BJ (cell line): ENCODE measurements at regions not wholly inside any gene's neighbourhood (a gene's known extent, or its start where the extent isn't known, plus 50 kb on each side); places are given as distances from the start of the nearest gene placed in this dataset.
A peak's percentile ranks its signal among the peaks of the same experiment; 100 is the strongest.

ENCODE experiments used
- CTCF ChIA-PET: fragments of 350-600 bp; formaldehyde crosslinking; extraction: SDS; loops from one replicate; lab custom pipeline; 2021; ENCODE audit warnings: antibody characterized with exemption, inconsistent platforms; lab: Yijun Ruan, JAX
- POLR2A ChIA-PET: fragments of 300-600 bp; sonication (Branson Sonifier 250); formaldehyde crosslinking; extraction: SDS; loops from one replicate; lab custom pipeline; 2021; ENCODE audit warnings: antibody characterized with exemption; lab: Charles Lee
- DNase-seq: peaks from one replicate; pipeline ENCODE4 v3.0.0-alpha.2; 2011; ENCODE audit warnings: low read depth
- H3K27me3 ChIP-seq: 2 replicates; pipeline ENCODE4 v1.6.0; 2011; ENCODE audit warnings: low read length; ENCODE audit not compliant: control insufficient read depth, insufficient read depth
- H3K36me3 ChIP-seq: 2 replicates; pipeline ENCODE4 v1.5.1; 2011; ENCODE audit warnings: low read length; ENCODE audit not compliant: control insufficient read depth, insufficient read depth
- H3K4me3 ChIP-seq: 2 replicates; pipeline ENCODE4 v1.5.1; 2011; ENCODE audit warnings: low read depth, mild to moderate bottlenecking, control low read depth, low read length
- TF ChIP-seq, protein P1 (sequence below): IDR thresholded peaks from 2 replicates; pipeline ENCODE4 v1.5.1; 2011; ENCODE audit warnings: low read depth, mild to moderate bottlenecking, control low read depth, inconsistent platforms, low read length, moderate library complexity; ENCODE audit not compliant: insufficient read depth

DNA sequence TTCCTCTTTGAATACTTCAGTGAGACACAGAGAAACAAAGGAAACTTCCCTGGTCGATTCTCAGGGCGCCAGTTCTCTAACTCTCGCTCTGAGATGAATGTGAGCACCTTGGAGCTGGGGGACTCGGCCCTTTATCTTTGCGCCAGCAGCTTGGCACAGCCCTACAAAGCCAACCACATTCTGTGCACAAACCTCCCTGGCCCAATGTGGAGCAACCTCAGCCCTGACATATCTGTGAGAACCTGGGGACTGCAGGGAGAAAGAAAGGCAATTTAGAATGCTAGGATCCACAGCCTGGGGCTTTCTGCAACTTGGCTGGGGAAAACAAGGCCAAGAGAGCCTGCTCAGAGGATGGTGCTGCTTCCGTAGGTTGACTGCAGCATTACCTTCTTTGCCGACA is 63.5 kb upstream of the PRSS58 start:
- TF ChIP-seq, protein P1, sequence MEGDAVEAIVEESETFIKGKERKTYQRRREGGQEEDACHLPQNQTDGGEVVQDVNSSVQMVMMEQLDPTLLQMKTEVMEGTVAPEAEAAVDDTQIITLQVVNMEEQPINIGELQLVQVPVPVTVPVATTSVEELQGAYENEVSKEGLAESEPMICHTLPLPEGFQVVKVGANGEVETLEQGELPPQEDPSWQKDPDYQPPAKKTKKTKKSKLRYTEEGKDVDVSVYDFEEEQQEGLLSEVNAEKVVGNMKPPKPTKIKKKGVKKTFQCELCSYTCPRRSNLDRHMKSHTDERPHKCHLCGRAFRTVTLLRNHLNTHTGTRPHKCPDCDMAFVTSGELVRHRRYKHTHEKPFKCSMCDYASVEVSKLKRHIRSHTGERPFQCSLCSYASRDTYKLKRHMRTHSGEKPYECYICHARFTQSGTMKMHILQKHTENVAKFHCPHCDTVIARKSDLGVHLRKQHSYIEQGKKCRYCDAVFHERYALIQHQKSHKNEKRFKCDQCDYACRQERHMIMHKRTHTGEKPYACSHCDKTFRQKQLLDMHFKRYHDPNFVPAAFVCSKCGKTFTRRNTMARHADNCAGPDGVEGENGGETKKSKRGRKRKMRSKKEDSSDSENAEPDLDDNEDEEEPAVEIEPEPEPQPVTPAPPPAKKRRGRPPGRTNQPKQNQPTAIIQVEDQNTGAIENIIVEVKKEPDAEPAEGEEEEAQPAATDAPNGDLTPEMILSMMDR = no peak
- H3K36me3 ChIP-seq = no peaks in the 10 kb centered on the region
- DNase-seq = no peak
- no peak overlapping the region for H3K4me3 ChIP-seq
- H3K27me3 ChIP-seq = no peaks in the 10 kb centered on the region
- CTCF ChIA-PET = no interaction called here
- POLR2A ChIA-PET = no interaction called here

DNA sequence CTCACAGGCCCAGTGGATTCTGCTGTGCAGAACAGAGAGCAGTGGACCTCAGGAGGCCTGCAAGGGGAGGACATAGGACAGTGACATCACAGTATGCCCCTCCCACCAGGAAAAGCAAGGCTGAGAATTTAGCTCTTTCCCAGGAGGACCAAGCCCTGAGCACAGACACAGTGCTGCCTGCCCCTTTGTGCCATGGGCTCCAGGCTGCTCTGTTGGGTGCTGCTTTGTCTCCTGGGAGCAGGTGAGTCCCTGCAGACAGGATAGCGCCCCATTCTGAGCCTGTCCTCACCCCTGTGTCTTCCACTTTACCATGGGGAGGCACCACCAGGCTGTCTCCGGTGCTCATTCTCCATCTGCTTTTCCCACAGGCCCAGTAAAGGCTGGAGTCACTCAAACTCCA is 63.0 kb upstream of the PRSS58 start:
- ChIA-PET CTCF (no interaction called here), POLR2A (no interaction called here)
- no peaks in the 10 kb centered on the region for H3K36me3 ChIP-seq
- no peak for DNase-seq
- H3K4me3 ChIP-seq = no peak overlapping the region
- no peaks in the 10 kb centered on the region for H3K27me3 ChIP-seq
- TF ChIP-seq, protein P1 = no peak

DNA sequence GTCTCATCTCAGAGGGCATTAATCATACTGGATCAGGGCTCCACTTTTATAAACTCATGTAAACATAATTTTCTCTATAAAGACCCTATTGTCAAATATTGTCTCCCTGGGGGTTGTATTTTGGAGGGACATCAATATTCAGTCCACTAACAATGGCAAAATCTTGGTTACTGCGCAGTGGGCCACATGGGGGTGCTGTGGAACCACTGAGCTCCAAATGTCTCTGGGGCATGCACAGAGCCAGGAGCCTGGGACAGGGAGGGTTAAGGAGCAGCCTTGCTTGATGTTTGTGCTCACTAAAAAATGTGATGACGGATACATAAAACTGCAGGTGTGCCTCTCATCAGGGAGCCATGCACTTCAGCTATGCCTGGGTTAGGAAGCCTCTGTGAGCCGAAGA is 62.1 kb upstream of the PRSS58 start:
- no peak for DNase-seq
- no peaks in the 10 kb centered on the region for H3K36me3 ChIP-seq
- no peaks in the 10 kb centered on the region for H3K27me3 ChIP-seq
- TF ChIP-seq, protein P1 = peak; percentile 17; the same call in 1 of the 2 replicates
- POLR2A ChIA-PET = no interaction called here
- H3K4me3 ChIP-seq = no peak overlapping the region
- CTCF ChIA-PET = interaction anchor here (0.7 kb wide), 1 partner anchor 8 kb away, joined by 3 read pairs; no protein-coding TSS in a partner anchor

DNA sequence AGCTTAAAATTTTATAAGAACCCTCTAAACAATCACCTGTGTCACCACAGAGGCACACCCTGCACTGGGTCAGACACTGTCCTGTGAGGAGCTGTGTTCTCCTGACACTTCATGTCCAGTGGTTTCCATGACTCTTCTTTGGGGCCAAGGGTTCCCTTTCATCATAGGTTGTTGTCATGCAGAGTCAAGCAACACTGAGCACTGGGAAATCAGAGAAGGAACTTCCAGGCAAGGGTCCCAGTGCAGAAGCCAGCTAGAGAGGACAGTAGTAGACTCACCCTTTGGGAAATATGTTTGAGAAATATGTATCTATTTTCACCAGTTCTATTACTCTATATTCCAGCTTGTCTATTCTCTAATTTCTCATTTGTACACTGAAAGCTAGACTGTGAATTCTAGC is 56.4 kb upstream of the PRSS58 start:
- POLR2A ChIA-PET = no interaction called here

DNA sequence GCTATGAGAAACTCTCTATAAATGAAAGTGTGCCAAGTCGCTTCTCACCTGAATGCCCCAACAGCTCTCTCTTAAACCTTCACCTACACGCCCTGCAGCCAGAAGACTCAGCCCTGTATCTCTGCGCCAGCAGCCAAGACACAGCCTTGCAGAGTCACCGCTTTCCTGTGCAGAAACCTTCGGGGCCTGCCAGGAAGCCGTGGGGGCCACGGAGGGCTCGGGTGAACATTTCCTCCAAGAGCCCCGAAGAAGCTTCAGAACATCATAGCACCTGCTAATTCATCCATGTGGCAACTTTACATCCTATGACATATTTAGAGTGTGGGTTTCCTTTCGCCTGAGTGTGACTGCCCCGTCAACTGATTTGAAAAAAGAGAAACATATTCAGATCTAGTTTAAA is 55.7 kb upstream of the PRSS58 start:
- CTCF ChIA-PET = interaction anchor here (1.6 kb wide), 1 partner anchor 11 kb away, joined by 4 read pairs; no protein-coding TSS in a partner anchor
- H3K27me3 ChIP-seq = no peaks in the 10 kb centered on the region
- TF ChIP-seq, protein P1 = no peak

More for the DNA sequence above, 56.4 kb upstream of the PRSS58 start:
- CTCF ChIA-PET = interaction anchor here (0.6 to 1.6 kb wide), 2 partner anchors 11 to 69 kb away, joined by 3 to 4 read pairs; no protein-coding TSS in a partner anchor
- no peak for DNase-seq
- Histone ChIP-seq H3K27me3 (no peaks in the 10 kb centered on the region), H3K36me3 (no peaks in the 10 kb centered on the region), H3K4me3 (no peak overlapping the region)
- TF ChIP-seq, protein P1 = no peak

More for the DNA sequence above, 55.7 kb upstream of the PRSS58 start:
- no peaks in the 10 kb centered on the region for H3K36me3 ChIP-seq
- no peak for DNase-seq
- POLR2A ChIA-PET = no interaction called here
- H3K4me3 ChIP-seq = no peak overlapping the region
